GM21390 (cell line): ENCODE measurements at regions not wholly inside any gene's neighbourhood (a gene's known extent, or its start where the extent isn't known, plus 50 kb on each side); places are given as distances from the start of the nearest gene placed in this dataset.
"Not testable (repeated sequence)": the region's sequence is repeated elsewhere in the genome, so short reads cannot be mapped to it uniquely, and the experiment has no call there.

Experiments used
- ATAC-seq: cut with Tn5 transposase; IDR thresholded peaks from one replicate; pipeline ENCODE4 v1.9.1; 2021; ENCODE audit not compliant: unreplicated experiment

DNA sequence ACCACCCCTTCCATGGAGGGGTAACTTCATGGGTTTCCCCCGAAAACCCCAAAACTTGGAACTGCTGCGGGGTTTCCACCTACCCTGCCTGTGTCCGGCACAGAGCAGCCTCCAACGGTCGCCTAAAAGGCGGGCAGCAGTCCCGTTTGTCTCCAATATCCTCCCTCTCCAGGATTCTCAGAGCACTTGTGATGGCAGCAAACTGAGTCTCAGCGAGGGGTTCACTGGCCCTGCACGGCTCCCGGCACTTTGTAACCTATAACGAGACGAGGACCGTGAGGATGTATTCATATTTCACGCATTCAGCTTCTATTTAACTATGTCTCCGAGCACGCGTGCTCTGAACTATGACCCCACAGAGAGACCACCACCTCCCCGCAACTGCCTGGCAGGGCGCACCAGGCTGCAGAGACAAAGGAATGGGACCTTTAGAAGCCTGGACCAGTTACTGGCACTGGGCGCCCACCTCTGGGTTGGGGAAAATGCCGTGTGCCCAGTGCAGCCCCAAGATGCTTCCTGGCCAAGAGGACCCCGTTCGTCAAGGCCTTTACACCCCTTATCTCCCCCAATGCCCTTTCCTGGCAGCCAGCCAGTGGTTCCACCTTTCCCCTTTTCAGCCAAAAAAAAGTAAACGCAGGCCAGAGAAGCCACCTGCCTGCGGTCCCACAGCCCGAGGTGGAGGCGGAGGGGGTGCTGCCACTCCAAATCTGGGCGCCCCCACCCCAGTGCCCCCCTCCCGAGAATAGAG is 173.1 kb upstream of the RTL1 start:
- no peak for ATAC-seq

GRCh38 chr14:101077481-101078074 is 174.1 kb upstream of the RTL1 start:
- no peak for ATAC-seq

- ATAC-seq, result no peak
Measured at GRCh38 chr14:101078170-101078891, 174.8 kb upstream of the RTL1 start.

- no peak for ATAC-seq
Measured at GRCh38 chr14:101078892-101079221, 175.3 kb upstream of the RTL1 start.

GRCh38 chr14:101080922-101081593 is 177.5 kb upstream of the RTL1 start:
- no peak for ATAC-seq

DNA sequence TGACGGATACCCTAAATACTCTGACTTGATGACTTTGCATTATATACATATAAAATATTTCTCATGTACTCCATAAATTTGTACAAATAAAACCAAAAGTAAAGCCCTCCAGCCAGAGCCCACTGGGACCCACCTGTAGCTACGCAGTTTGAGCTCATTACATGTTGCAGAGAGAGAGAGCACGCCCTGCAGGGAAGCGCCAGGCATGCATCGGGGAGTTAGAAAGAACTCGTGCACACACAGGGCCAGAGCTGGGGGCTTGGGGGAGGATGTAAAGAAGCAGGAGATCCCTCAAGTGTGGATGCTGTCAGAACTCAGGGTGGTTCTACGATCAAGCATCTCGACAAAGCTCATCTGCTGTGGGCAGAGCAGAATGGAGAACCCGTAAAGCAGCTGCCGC is 178.5 kb upstream of the RTL1 start:
- ATAC-seq, result no peak

DNA sequence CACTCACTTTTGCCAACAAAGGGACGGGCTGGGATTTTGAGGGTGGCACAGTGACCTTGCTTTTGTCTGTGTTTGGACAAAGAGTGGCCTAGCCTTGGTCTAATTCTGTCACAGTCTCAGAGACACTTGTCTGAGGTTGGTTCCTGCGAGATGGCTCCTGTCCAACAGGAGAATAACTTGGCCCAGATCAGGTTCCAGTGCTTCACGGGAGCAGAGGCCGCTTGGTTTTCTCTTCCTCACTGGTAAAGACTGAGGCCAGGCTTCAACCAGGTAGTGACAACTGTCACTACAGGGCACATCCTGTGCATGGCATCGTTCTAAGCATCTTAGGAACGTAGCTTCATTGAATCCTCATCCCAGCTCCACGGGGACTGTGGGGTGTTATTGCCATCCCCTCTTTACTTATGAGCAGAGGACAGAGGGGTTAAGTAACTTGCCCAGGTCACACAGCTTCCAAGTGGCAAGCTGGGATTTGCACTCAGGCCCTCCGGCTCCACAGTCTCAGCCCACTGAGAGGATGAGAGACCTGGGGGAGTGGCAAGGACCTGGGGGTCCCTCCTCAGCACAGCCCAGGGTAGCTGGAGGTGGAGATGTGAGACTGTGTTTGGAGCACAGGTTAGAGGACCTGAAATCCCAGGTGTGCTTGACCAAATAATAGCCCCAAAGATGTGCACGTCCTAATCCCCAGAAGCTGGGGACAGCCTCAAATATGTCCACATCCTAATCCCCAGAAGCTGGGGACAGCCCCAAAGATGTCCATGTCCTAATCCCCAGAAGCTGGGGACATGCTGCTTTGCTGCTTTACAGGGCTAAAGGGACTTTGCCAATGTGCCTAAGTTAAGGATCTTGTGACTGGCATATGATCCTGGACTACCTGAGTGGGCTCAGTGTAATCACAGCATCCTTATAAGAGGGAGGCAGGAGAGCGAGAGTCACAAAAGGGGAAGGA is 179.2 kb upstream of the RTL1 start:
- ATAC-seq, result no peak

- ATAC-seq, result no peak
Measured at GRCh38 chr14:101083564-101084435, 180.3 kb upstream of the RTL1 start.

- ATAC-seq, result no peak
Measured at GRCh38 chr14:101084436-101084826, 180.9 kb upstream of the RTL1 start.

DNA sequence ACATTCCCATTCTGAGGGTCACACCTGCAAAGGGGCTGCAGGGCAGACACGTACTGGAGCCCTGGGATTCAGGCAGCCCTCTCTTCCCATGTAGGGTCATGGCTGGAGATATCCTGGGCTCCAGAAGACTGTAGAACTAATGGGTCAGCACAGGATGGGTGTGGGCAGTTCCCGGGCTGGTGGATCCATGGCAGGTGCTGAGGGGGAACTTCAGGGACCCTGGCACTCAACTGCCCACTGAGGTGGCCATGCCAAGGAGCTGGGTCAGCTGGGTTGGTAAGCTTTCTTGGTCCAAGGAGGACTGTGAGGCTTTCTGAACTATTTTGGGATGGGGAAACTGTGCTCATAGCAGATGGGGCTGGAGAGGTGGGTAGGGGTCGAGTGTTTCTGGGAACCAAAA is 183.4 kb upstream of the RTL1 start:
- ATAC-seq, result no peak

DNA sequence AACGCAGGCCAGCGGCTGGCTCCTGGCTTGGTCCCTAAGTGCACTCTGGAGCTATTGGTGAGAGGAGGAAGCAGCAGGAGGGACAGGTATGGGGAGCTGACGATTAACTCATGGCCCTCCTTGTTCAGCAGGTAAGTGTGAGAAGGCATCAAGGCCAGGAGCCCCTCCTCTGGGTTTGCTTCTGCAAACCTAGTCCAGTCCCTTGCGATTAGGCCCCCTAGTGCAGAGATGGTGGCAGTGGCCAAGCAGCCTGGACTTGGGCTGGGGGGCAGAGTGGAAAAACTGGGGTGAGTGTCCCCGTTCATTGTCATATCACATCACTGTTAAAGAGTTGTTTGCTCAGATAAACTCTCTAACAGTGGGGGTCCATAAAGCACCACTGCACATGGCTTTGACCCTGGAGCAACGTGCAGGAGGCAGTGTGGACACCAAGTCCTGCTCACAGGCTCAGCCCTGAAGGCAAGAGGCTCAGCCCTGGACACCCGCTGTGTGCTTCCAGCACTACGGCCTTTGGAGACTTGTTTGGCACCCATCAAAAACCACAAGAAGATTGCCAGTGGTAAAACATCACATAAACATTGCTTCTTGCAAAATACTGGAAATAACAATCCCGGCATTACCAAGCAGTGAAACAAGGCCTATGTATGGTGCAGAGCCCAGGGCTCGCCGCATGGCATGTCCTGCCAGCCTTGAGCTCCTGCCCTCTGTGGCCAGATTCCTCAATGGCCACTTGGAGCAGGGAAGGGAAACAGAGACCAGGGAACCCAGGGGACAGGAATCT is 184.3 kb upstream of the RTL1 start:
- ATAC-seq, result no peak

DNA sequence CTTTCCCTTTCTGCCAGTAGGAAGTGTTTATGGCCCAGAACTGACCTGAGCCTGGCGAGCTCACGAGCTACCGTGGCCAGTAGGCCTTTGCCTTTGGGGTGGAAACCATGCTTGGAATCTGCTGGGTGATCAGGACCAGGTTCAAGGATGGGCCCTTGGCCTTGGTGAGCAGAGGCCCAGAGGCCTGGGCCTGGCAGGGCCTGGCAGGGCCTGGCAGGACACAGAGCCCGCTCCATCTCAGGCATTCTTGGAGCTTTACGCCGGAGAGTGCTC is 184.8 kb upstream of the RTL1 start:
- ATAC-seq, result no peak

DNA sequence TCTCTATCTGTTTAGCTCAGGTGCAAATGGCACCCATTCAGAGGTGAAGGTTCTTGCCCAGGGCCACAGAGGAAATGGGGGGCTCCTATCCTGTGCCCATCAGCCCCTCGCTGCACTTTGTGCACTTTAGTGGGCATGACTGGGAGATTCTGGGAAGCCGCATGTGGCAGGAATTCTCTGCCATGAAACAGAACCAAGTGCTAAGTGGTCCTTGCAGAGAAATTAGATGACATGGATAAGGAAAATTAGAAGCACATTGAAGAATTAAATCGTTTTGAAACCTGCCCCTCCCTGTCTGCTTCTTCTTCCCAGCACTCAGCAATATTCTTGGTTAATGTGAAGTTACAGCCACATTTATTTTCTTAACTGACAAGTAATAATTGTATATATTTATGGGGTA is 185.2 kb upstream of the RTL1 start:
- no peak for ATAC-seq

- not testable (repeated sequence) for ATAC-seq
Measured at GRCh38 chr14:101090478-101090877, 187.0 kb upstream of the RTL1 start.

DNA sequence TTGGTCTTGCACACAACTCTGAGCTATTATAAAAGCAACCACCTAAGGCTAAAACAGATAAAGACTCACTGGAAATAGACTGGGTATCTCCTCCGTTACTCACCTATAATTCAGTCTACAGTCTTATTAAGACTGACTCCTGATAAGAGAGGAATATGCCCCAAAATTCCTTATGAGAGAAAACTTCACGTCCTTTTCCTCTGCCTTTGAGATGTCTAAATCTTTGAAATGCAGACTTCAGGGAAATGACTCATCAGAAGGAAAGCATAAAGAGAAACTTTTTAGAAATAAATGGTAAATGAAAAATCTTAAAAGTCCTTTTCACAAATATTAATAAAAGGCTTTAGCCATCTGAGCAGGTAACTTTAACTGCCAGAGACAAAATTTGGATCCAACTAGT is 187.5 kb upstream of the RTL1 start:
- no peak for ATAC-seq

DNA sequence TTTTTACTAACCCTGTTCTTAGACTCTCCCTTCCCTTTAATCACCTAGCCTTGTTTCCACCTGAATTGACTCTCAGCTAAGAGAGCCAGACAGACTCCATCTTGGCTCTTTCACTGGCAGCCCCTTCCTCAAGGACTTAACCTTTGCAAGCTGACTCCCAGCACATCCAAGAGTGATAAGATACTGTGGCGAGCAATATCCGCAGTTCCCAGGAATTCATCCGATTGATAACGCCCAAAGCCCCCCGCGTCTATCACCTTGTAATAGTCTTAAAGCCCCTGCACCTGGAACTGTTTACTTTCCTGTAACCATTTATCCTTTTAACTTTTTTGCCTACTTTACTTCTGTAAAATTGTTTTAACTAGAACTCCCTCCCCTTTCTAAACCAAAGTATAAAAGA is 191.4 kb upstream of the RTL1 start:
- not testable (repeated sequence) for ATAC-seq

DNA sequence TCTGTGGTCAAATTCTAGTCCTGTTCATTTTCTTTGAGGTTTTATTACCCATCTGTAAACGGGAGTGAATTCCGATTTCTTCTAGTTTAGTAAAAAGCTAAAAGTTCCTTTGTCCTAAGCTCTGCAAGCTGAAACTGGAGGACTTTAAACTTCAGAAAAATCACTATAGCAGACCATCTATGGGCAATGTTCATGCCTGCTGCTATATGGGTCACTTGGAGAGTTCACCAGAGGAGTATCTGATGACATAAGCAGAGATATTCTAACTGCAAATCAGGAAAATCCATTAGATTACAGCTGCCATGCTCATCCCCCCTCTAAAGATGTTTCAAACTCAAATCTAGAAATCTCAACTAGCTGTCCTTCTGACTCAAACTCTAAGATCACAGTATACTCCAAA is 193.0 kb upstream of the RTL1 start:
- no peak for ATAC-seq

DNA sequence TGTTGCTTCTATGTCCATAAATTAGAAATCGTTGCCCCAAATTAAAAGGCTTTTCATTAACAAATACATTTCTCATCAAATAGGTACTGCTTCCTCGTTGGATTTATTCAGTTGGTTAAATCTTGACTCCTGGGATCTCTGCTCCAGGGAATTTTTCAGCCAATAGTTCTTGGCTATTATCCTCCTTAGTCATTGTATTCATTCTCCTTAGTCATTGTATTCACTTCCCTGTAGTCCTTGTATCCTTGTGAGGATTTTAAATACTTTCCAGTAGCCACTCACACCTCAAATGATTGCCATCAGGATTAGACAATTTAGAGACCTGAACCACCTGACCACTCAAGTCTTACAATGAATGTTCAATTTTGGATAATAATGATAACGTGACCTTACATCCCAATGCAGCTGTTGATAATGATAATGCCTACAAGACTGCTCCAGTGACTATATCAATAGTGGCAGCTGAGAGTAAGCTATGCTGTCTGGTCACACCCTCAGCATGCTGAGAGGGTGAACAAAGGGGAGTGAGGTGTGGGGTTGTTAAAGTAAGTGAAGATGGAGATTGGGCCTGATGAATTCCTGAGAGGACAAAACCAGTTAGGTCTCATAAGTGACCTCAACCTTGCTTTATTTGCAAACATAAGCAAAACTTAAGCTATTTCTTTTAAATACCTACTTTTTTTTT is 193.7 kb upstream of the RTL1 start:
- no peak for ATAC-seq

DNA sequence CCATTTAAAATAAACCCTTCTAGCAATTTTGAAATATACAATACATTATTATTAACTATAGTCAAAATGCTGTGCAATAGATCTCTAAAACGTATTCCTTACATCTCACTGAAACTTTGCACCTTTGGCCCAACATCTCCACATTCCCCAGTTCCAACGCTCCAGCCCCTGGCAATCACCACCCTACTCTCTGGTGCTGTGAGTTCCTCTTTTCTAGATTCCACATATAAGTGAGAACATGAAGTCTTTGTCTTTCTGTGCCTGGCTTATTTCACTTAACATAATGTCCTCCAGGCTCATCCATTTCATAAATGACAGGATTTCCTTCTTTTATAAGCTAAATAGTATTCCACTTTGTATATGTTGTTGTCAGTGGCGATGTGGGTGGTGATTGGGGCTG is 194.7 kb upstream of the RTL1 start:
- no peak for ATAC-seq
